ENCODE measurements at regions not wholly inside any gene's neighbourhood (a gene's known extent, or its start where the extent isn't known, plus 50 kb on each side); places are given as distances from the start of the nearest gene placed in this dataset.

DNA sequence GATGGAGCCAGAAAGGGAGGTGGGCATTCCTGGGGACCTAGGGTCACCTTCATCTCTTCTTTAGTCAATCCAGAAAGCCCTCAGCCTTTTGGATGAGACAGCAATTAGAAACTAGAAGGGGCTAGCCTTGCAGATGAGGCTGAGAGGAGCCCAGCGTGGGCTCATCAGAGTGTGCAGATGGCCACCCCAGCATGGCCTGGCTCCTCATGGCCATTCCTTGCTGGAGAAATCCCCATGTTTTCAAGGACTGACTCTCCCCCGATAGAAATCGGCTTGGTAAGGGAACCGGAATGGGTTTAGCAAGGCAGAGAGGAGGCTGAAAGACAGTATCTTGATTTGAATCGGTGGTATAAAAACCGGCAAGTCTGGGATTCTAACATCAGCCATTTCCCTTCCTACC lies 274.6 kb downstream of the BUD13 start:
- Histone ChIP-seq H3K36me3 (ENCODE audit: control insufficient read depth, insufficient read depth, low read length) (no peaks in the 10 kb centered on the region), H3K4me1 (ENCODE audit: control insufficient read depth, insufficient read depth, low read length) (no peaks in the 10 kb centered on the region), H3K9me3 (ENCODE audit: control insufficient read depth, insufficient read depth, low read depth, low read length) (no peaks in the 10 kb centered on the region), H3K4me3 (ENCODE audit: low read depth in 2 of 2, low read length in 2 of 2) (no peak overlapping the region), H3K27me3 (ENCODE audit: control insufficient read depth, insufficient read depth, low read length) (0 out of 2 replicates have a peak, but pooled peaks cover 3% of the 10 kb centered on the region), H3K27ac (ENCODE audit: low read length) (no peak overlapping the region)
- CTCF ChIA-PET, result interaction anchor here (1.0 kb wide), 1 partner anchor 16 kb away, joined by 3 read pairs; no protein-coding TSS in a partner anchor
- TF ChIP-seq SIN3A (IDR thresholded peaks at IDR 0.05; ENCODE audit: borderline replicate concordance, insufficient read depth, low read depth, low read length) (no peak), POLR2AphosphoS5 (IDR thresholded peaks at IDR 0.05; ENCODE audit: low read depth, low read length) (no peak), TCF7L2 (IDR thresholded peaks at IDR 0.05; ENCODE audit: low read depth, low read length) (no peak)
- TF ChIP-seq, protein P1, sequence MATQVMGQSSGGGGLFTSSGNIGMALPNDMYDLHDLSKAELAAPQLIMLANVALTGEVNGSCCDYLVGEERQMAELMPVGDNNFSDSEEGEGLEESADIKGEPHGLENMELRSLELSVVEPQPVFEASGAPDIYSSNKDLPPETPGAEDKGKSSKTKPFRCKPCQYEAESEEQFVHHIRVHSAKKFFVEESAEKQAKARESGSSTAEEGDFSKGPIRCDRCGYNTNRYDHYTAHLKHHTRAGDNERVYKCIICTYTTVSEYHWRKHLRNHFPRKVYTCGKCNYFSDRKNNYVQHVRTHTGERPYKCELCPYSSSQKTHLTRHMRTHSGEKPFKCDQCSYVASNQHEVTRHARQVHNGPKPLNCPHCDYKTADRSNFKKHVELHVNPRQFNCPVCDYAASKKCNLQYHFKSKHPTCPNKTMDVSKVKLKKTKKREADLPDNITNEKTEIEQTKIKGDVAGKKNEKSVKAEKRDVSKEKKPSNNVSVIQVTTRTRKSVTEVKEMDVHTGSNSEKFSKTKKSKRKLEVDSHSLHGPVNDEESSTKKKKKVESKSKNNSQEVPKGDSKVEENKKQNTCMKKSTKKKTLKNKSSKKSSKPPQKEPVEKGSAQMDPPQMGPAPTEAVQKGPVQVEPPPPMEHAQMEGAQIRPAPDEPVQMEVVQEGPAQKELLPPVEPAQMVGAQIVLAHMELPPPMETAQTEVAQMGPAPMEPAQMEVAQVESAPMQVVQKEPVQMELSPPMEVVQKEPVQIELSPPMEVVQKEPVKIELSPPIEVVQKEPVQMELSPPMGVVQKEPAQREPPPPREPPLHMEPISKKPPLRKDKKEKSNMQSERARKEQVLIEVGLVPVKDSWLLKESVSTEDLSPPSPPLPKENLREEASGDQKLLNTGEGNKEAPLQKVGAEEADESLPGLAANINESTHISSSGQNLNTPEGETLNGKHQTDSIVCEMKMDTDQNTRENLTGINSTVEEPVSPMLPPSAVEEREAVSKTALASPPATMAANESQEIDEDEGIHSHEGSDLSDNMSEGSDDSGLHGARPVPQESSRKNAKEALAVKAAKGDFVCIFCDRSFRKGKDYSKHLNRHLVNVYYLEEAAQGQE (IDR thresholded peaks at IDR 0.05; ENCODE audit: insufficient read depth in 1 of 2, low read depth in 2 of 2, low read length in 1 of 2), result no peak
- TF ChIP-seq, protein P2, sequence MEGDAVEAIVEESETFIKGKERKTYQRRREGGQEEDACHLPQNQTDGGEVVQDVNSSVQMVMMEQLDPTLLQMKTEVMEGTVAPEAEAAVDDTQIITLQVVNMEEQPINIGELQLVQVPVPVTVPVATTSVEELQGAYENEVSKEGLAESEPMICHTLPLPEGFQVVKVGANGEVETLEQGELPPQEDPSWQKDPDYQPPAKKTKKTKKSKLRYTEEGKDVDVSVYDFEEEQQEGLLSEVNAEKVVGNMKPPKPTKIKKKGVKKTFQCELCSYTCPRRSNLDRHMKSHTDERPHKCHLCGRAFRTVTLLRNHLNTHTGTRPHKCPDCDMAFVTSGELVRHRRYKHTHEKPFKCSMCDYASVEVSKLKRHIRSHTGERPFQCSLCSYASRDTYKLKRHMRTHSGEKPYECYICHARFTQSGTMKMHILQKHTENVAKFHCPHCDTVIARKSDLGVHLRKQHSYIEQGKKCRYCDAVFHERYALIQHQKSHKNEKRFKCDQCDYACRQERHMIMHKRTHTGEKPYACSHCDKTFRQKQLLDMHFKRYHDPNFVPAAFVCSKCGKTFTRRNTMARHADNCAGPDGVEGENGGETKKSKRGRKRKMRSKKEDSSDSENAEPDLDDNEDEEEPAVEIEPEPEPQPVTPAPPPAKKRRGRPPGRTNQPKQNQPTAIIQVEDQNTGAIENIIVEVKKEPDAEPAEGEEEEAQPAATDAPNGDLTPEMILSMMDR (IDR thresholded peaks at IDR 0.05), result no peak
- BruUV-seq (replicated peaks), result no TSS peak
- POLR2A ChIA-PET, result no interaction called here
- DNase-seq (ENCODE audit: low read depth, low spot score), result no peak
- no peak for ATAC-seq
- in situ Hi-C loops (cut with HindIII; ENCODE audit: low pct_unique_long_range_greater_than_20kb, low sequenced_read_pairs) (no loop called here), intact Hi-C loops (cut with micrococcal nuclease; ENCODE audit: unreplicated experiment) (no loop called here)

DNA sequence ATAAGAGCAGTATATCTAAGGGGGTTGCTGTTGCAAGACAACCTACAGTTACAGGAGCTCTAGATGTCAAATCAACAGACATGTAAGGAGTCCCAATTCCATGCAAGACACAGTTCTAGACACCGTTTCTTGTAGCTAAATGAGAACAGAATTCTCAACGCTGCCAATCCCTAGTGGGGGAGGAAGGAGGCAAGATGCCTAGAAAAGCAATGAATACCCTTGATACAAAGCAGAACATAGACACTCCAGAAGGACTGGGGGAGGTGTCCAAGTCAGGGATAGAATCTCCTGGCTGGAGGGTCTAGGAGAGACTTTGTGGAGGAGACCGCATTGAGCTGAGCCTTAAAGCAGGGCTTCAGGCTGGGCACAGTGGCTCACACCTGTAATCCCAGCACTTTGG lies 280.2 kb downstream of the BUD13 start:
- H3K36me3 ChIP-seq (ENCODE audit: control insufficient read depth, insufficient read depth, low read length), result no peaks in the 10 kb centered on the region
- BruUV-seq (replicated peaks), result no TSS peak
- H3K27me3 ChIP-seq (ENCODE audit: control insufficient read depth, insufficient read depth, low read length), result peaks cover 20% of the 10 kb centered on the region
- H3K9me3 ChIP-seq (ENCODE audit: control insufficient read depth, insufficient read depth, low read depth, low read length), result no peaks in the 10 kb centered on the region
- in situ Hi-C loops (cut with HindIII; ENCODE audit: low pct_unique_long_range_greater_than_20kb, low sequenced_read_pairs), result no loop called here
- no peak for ATAC-seq
- DNase-seq (ENCODE audit: low read depth, low spot score), result no peak
- no peak overlapping the region for H3K27ac ChIP-seq (ENCODE audit: low read length)
- ChIA-PET POLR2A (no interaction called here), CTCF (no interaction called here)
- intact Hi-C loops (cut with micrococcal nuclease; ENCODE audit: unreplicated experiment), result no loop called here
- no peak overlapping the region for H3K4me3 ChIP-seq (ENCODE audit: low read depth in 2 of 2, low read length in 2 of 2)
- TF ChIP-seq TCF7L2 (IDR thresholded peaks at IDR 0.05; ENCODE audit: low read depth, low read length) (no peak), POLR2AphosphoS5 (IDR thresholded peaks at IDR 0.05; ENCODE audit: low read depth, low read length) (no peak), SIN3A (IDR thresholded peaks at IDR 0.05; ENCODE audit: borderline replicate concordance, insufficient read depth, low read depth, low read length) (no peak)
- TF ChIP-seq, protein P2 (IDR thresholded peaks at IDR 0.05), result no peak
- TF ChIP-seq, protein P1 (IDR thresholded peaks at IDR 0.05; ENCODE audit: insufficient read depth in 1 of 2, low read depth in 2 of 2, low read length in 1 of 2), result no peak
- no peaks in the 10 kb centered on the region for H3K4me1 ChIP-seq (ENCODE audit: control insufficient read depth, insufficient read depth, low read length)
